ENCODE measurements at regions not wholly inside any gene's neighbourhood (a gene's known extent, or its start where the extent isn't known, plus 50 kb on each side); places are given as distances from the start of the nearest gene placed in this dataset.

- DNase-seq (ENCODE audit: low read depth in 2 of 2): no peak
Observed at GRCh38 chr1:14302025-14302424, 296.5 kb upstream of the KAZN start.

- no peak for DNase-seq (ENCODE audit: low read depth in 2 of 2)
Observed at GRCh38 chr1:14303011-14303410, 295.5 kb upstream of the KAZN start.

GRCh38 chr1:14304381-14304865 lies 294.1 kb upstream of the KAZN start:
- no peak for DNase-seq (ENCODE audit: low read depth in 2 of 2)

GRCh38 chr1:14308460-14308859 lies 290.0 kb upstream of the KAZN start:
- no peak for DNase-seq (ENCODE audit: low read depth in 2 of 2)

- no peak for DNase-seq (ENCODE audit: low read depth in 2 of 2)
Observed at GRCh38 chr1:14309984-14310383, 288.5 kb upstream of the KAZN start.

GRCh38 chr1:14310476-14310875 lies 288.0 kb upstream of the KAZN start:
- DNase-seq (ENCODE audit: low read depth in 2 of 2): no peak

GRCh38 chr1:14313731-14314431 lies 284.6 kb upstream of the KAZN start:
- no peak for DNase-seq (ENCODE audit: low read depth in 2 of 2)

GRCh38 chr1:14318830-14319229 lies 279.7 kb upstream of the KAZN start:
- no peak for DNase-seq (ENCODE audit: low read depth in 2 of 2)

GRCh38 chr1:14320518-14320917 lies 278.0 kb upstream of the KAZN start:
- DNase-seq (ENCODE audit: low read depth in 2 of 2): no peak

- DNase-seq (ENCODE audit: low read depth in 2 of 2): no peak
Observed at GRCh38 chr1:14320986-14321385, 277.5 kb upstream of the KAZN start.

- DNase-seq (ENCODE audit: low read depth in 2 of 2): no peak
Observed at GRCh38 chr1:14321422-14321821, 277.1 kb upstream of the KAZN start.

- DNase-seq (ENCODE audit: low read depth in 2 of 2): no peak
Observed at GRCh38 chr1:14323568-14324247, 274.8 kb upstream of the KAZN start.

GRCh38 chr1:14324248-14324630 lies 274.2 kb upstream of the KAZN start:
- DNase-seq (ENCODE audit: low read depth in 2 of 2): no peak

- no peak for DNase-seq (ENCODE audit: low read depth in 2 of 2)
Observed at GRCh38 chr1:14326857-14327256, 271.6 kb upstream of the KAZN start.

GRCh38 chr1:14328685-14329084 lies 269.8 kb upstream of the KAZN start:
- DNase-seq (ENCODE audit: low read depth in 2 of 2): no peak

- DNase-seq (ENCODE audit: low read depth in 2 of 2): no peak
Observed at GRCh38 chr1:14332158-14332557, 266.3 kb upstream of the KAZN start.

GRCh38 chr1:14334336-14335176 lies 263.9 kb upstream of the KAZN start:
- no peak for DNase-seq (ENCODE audit: low read depth in 2 of 2)

GRCh38 chr1:14338509-14338908 lies 260.0 kb upstream of the KAZN start:
- no peak for DNase-seq (ENCODE audit: low read depth in 2 of 2)

GRCh38 chr1:14339288-14339687 lies 259.2 kb upstream of the KAZN start:
- no peak for DNase-seq (ENCODE audit: low read depth in 2 of 2)

- no peak for DNase-seq (ENCODE audit: low read depth in 2 of 2)
Observed at GRCh38 chr1:14340002-14340785, 258.3 kb upstream of the KAZN start.

GRCh38 chr1:14341147-14341546 lies 257.3 kb upstream of the KAZN start:
- no peak for DNase-seq (ENCODE audit: low read depth in 2 of 2)

Measured in stimulated activated CD4-positive, alpha-beta T cell treated with anti-CD3 and anti-CD28 coated beads, Interleukin-12 subunit alpha, Interleukin-12 subunit beta, amount 100 ng/mL, for 24 hours (primary cell).